Testis (tissue), 2 donors: ENCODE measurements at regions not wholly inside any gene's neighbourhood (a gene's known extent, or its start where the extent isn't known, plus 50 kb on each side); places are given as distances from the start of the nearest gene placed in this dataset.
"Not testable (repeated sequence)": the region's sequence is repeated elsewhere in the genome, so short reads cannot be mapped to it uniquely, and the experiment has no call there.

Source experiments
- DNase-seq: peaks from one replicate; pipeline ENCODE4 v3.0.0-alpha.2; 2019
- H3K27ac ChIP-seq, 2 donors: fragments of 200-600 bp; sonication (generic); one replicate each; pipeline ENCODE4 v1.5.1; 2019
- H3K27me3 ChIP-seq: fragments of 200-600 bp; sonication (generic); one replicate; pipeline ENCODE4 v1.5.1; 2019
- H3K36me3 ChIP-seq: fragments of 200-600 bp; sonication (generic); one replicate; pipeline ENCODE4 v1.5.1; 2017; ENCODE audit warnings: low read depth; ENCODE audit errors: missing control alignments
- H3K4me1 ChIP-seq: fragments of 200-600 bp; sonication (generic); one replicate; pipeline ENCODE4 v1.5.1; 2019
- H3K4me3 ChIP-seq, 2 donors: fragments of 200-600 bp; sonication (generic); one replicate each; pipeline ENCODE4 v1.5.1; 2017 to 2019
- H3K9me3 ChIP-seq: fragments of 200-600 bp; sonication (generic); one replicate; pipeline ENCODE4 v1.5.1; 2017
- POLR2A ChIP-seq: fragments of 450-650 bp; IDR thresholded peaks from one replicate; pipeline ENCODE4 v1.6.1; 2017; ENCODE audit warnings: antibody characterized with exemption, mild to moderate bottlenecking, moderate library complexity
- WGBS, 2 donors: methylation state at CpG; one replicate each; pipeline ENCODE4 v1.1.5; 2018; 5-methylcytosine and 5-hydroxymethylcytosine counted together
- intact Hi-C: fragments of 100-400 bp; cut with DNase I; formaldehyde crosslinking; loops from one replicate; pipeline ENCODE4 v1.15.1; 2023; ENCODE audit warnings: low total_unique reads
- TF ChIP-seq, protein P1 (sequence below), 3 experiments: fragments of 450-650 bp in 2 of 3; fragments of 200-600 bp in 1 of 3; sonication (generic) in 1 of 3; IDR thresholded peaks; one replicate each; pipeline ENCODE4 v1.5.1; 2016 to 2019; ENCODE audit warnings: antibody characterized with exemption in 3 of 3, mild to moderate bottlenecking in 2 of 3, moderate library complexity in 1 of 3

- no peaks in the 10 kb centered on the region for H3K36me3 ChIP-seq
- TF ChIP-seq POLR2A: no peak
- TF ChIP-seq, protein P1, sequence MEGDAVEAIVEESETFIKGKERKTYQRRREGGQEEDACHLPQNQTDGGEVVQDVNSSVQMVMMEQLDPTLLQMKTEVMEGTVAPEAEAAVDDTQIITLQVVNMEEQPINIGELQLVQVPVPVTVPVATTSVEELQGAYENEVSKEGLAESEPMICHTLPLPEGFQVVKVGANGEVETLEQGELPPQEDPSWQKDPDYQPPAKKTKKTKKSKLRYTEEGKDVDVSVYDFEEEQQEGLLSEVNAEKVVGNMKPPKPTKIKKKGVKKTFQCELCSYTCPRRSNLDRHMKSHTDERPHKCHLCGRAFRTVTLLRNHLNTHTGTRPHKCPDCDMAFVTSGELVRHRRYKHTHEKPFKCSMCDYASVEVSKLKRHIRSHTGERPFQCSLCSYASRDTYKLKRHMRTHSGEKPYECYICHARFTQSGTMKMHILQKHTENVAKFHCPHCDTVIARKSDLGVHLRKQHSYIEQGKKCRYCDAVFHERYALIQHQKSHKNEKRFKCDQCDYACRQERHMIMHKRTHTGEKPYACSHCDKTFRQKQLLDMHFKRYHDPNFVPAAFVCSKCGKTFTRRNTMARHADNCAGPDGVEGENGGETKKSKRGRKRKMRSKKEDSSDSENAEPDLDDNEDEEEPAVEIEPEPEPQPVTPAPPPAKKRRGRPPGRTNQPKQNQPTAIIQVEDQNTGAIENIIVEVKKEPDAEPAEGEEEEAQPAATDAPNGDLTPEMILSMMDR (IDR thresholded peaks at IDR 0.05): no peak
- no peak overlapping the region for H3K27ac ChIP-seq
- H3K27me3 ChIP-seq: no peaks in the 10 kb centered on the region
- H3K4me1 ChIP-seq: no peaks in the 10 kb centered on the region
- no peak overlapping the region for H3K4me3 ChIP-seq
- DNase-seq: no peak
- H3K9me3 ChIP-seq: no peaks in the 10 kb centered on the region
- intact Hi-C loops: no loop called here
- 55 to 83% methylated on average over 2 of the region's 2 CpGs for WGBS, 2 donors
Observed at GRCh38 chr7:56471811-56472210, 355.6 kb upstream of the NUPR2 start.

- H3K4me1 ChIP-seq, H3K36me3 ChIP-seq, intact Hi-C loops, H3K9me3 ChIP-seq, H3K27me3 ChIP-seq, H3K4me3 ChIP-seq, DNase-seq, H3K27ac ChIP-seq: not testable (repeated sequence)
- 22 to 33% methylated on average over 2 of the region's 2 CpGs for WGBS, 2 donors
Observed at GRCh38 chr7:56466607-56467525, 350.6 kb upstream of the NUPR2 start.

- H3K4me1 ChIP-seq: no peaks in the 10 kb centered on the region
- H3K4me3 ChIP-seq: no peak overlapping the region
- H3K9me3 ChIP-seq: no peaks in the 10 kb centered on the region
- H3K27ac ChIP-seq: no peak overlapping the region
- H3K36me3 ChIP-seq: no peaks in the 10 kb centered on the region
- no peak for DNase-seq
- intact Hi-C loops: no loop called here
- TF ChIP-seq POLR2A: no peak
- TF ChIP-seq, protein P1 (IDR thresholded peaks at IDR 0.05): no peak
- H3K27me3 ChIP-seq: no peaks in the 10 kb centered on the region
Observed at GRCh38 chr7:56449762-56450161, 333.5 kb upstream of the NUPR2 start.

DNA sequence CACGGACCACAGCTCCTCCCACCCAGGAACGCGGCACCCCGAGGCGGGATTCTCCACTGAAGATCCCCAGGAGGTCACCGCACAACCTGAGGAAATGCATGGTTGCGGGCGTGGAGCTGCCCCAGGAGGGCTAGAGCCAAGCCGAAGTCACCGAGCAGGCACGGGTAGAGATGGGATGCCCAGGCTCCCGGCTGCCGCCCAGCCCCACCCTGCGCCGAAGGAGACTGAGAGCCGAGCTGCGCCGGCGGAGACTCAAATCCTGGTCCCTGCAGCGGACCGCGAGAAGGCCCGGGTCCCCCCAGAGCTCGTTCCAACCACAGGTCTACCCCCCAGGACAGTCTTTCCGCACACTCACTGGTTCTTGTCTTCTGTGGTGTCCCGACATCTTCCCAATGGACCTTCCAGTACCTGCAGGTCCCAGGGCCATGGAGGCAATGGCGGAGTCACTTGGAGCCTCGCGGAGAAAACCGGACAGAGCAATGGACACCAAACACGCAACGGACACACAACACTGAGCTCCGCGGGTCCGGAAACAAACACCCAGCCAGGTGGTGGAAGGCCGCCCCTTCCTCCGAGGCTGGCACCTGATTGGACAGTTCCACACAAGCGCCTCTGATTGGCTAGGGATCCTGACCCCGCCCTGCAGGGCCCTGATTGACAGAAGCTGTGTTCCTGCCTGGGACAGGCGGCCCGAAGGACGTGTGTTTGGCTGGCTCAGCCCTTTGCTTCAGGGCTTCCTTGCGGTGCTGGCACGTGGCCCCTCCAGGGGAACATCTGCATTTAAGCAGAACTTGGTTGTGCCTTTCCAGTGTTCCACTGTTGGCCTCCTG, 331.9 kb upstream of the NUPR2 start:
- no peaks in the 10 kb centered on the region for H3K36me3 ChIP-seq
- 23% methylated on average over 17 to 44 of the region's 44 CpGs for WGBS, 2 donors
- no peaks in the 10 kb centered on the region for H3K9me3 ChIP-seq
- no peak for TF ChIP-seq POLR2A
- TF ChIP-seq, protein P1 (IDR thresholded peaks at IDR 0.05): no peak
- H3K4me3 ChIP-seq: peak overlapping the region; percentile 60 to 74
- peak; percentile 97 for DNase-seq
- intact Hi-C loops: no loop called here
- H3K27ac ChIP-seq: peak overlapping the region; percentile 39 to 61
- H3K27me3 ChIP-seq: no peaks in the 10 kb centered on the region
- no peaks in the 10 kb centered on the region for H3K4me1 ChIP-seq

- H3K36me3 ChIP-seq, H3K4me3 ChIP-seq, H3K27ac ChIP-seq, DNase-seq, H3K4me1 ChIP-seq, H3K27me3 ChIP-seq, H3K9me3 ChIP-seq, intact Hi-C loops: not testable (repeated sequence)
- WGBS, 2 donors: 82 to 88% methylated on average over 1 of the region's 1 CpG
Observed at GRCh38 chr7:56420528-56420927, 304.3 kb upstream of the NUPR2 start.
